ENCODE measurements at regions not wholly inside any gene's neighbourhood (a gene's known extent, or its start where the extent isn't known, plus 50 kb on each side); places are given as distances from the start of the nearest gene placed in this dataset.

GRCh38 chr14:28565345-28565744, 201.2 kb upstream of the FOXG1 start:
- no peak for TF ChIP-seq RAD21 (IDR thresholded peaks at IDR 0.05; ENCODE audit: low read depth)
- no peak for TF ChIP-seq REST (IDR thresholded peaks at IDR 0.05; ENCODE audit: low read depth)
- no peak for TF ChIP-seq TCF12 (IDR thresholded peaks at IDR 0.05; ENCODE audit: low read depth)
- TF ChIP-seq MAX (IDR thresholded peaks at IDR 0.05): no peak
- no peak for TF ChIP-seq EP300 (IDR thresholded peaks at IDR 0.05; ENCODE audit: borderline replicate concordance)
- no peak for TF ChIP-seq USF1 (IDR thresholded peaks at IDR 0.05)
- TF ChIP-seq CEBPB (IDR thresholded peaks at IDR 0.05): no peak
- TF ChIP-seq YY1 (IDR thresholded peaks at IDR 0.05; ENCODE audit: low read depth): no peak
- no peak for TF ChIP-seq EGR1 (IDR thresholded peaks at IDR 0.05)
- no peak for TF ChIP-seq NFIC (IDR thresholded peaks at IDR 0.05)
- no peak for TF ChIP-seq TAF1 (IDR thresholded peaks at IDR 0.05; ENCODE audit: low read depth)
- TF ChIP-seq FOXM1 (IDR thresholded peaks at IDR 0.05; ENCODE audit: borderline replicate concordance, low read depth): no peak
- no peak for TF ChIP-seq CREB1 (IDR thresholded peaks at IDR 0.05; ENCODE audit: low read depth)
